Thyroid gland (tissue), 4 donors: ENCODE measurements at regions not wholly inside any gene's neighbourhood (a gene's known extent, or its start where the extent isn't known, plus 50 kb on each side); places are given as distances from the start of the nearest gene placed in this dataset.

Source experiments
- DNase-seq, 2 donors: peaks; one replicate each; pipeline ENCODE4 v3.0.0-alpha.2; 2019
- H3K27ac ChIP-seq, 3 donors: fragments of 200-600 bp; sonication (generic); 1 replicate in 2 of 3; 2 replicates in 1 of 3; pipeline ENCODE4 v1.5.1; 2016 to 2019; ENCODE audit warnings: mild to moderate bottlenecking in 1 of 3, moderate library complexity in 1 of 3
- H3K27me3 ChIP-seq: fragments of 200-600 bp; sonication (generic); one replicate; pipeline ENCODE4 v1.5.1; 2019
- H3K36me3 ChIP-seq, 2 donors: fragments of 200-600 bp; sonication (generic); one replicate each; pipeline ENCODE4 v1.5.1; 2016 to 2019
- H3K4me1 ChIP-seq, 2 donors: fragments of 200-600 bp; sonication (generic); one replicate each; pipeline ENCODE4 v1.5.1; 2017 to 2019
- H3K4me3 ChIP-seq, 3 donors: fragments of 200-600 bp; sonication (generic); replicated peaks in 1 of 3; 1 replicate in 2 of 3; 2 replicates in 1 of 3; pipeline ENCODE4 v1.5.1; 2016; ENCODE audit warnings: mild to moderate bottlenecking in 1 of 3
- H3K9me3 ChIP-seq: fragments of 200-600 bp; sonication (generic); one replicate; pipeline ENCODE4 v1.5.1; 2017
- POLR2A ChIP-seq, 2 donors: fragments of 450-650 bp; IDR thresholded peaks; one replicate each; pipeline ENCODE4 v1.6.1; 2017; ENCODE audit warnings: antibody characterized with exemption in 2 of 2, mild to moderate bottlenecking in 2 of 2, moderate library complexity in 1 of 2
- WGBS, 2 donors: methylation state at CpG; one replicate each; pipeline ENCODE4 v1.1.5; 2017; 5-methylcytosine and 5-hydroxymethylcytosine counted together
- intact Hi-C: fragments of 100-400 bp; cut with DNase I; formaldehyde crosslinking; loops from one replicate; pipeline ENCODE4 v1.15.1; 2023
- TF ChIP-seq, protein P1 (sequence below), 6 experiments: fragments of 200-600 bp in 3 of 6; fragments of 450-650 bp in 3 of 6; sonication (generic) in 3 of 6; IDR thresholded peaks; one replicate each; pipeline ENCODE4 v1.5.1; 2016 to 2019; ENCODE audit warnings: antibody characterized with exemption in 6 of 6, mild to moderate bottlenecking in 2 of 6, inconsistent platforms in 1 of 6, moderate library complexity in 1 of 6

DNA sequence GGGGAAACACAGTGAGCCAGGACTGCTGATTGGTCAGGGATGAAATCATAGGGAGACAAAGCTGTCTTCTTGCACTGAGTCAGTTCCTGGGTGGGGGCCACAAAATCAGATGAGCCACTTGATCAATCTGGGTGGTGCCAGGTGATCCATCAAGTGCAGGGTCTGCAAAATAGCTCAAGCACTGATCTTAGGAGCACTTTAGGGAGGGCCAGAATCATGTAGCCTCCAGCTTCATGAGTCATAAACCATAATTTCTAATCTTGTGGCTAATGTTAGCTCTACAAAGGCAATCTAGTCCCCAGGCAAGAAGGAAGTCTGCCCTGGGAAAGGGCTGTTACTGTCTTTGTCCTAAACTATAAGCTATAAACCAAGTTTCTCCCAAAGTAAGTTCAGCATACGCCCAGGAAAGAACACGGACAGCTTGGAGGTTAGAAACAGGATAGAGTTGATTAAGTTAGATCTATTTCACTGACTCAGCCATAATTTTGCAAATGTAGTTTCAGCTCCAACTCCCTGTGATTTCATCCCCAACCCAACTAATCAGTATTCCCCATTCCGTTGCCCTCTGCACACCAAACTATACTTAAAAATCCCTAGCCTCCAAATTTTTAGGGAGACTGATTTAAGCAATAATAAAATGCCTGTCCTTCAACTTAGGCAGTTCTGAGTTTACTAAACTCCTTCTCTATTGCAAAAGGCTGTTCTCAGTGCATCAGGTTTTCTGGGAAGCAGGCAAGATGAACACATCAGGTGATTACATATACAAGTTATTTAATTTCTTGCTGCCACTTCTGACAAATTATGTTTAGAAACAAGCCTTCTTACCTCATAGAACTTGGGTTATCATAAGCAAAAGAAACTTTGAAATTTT is 226.9 kb upstream of the SPOPL start:
- Histone ChIP-seq H3K36me3 (no peaks in the 10 kb centered on the region), H3K4me3 (no peak overlapping the region), H3K9me3 (no peaks in the 10 kb centered on the region), H3K27ac (no peak overlapping the region), H3K27me3 (no peaks in the 10 kb centered on the region), H3K4me1 (no peaks in the 10 kb centered on the region)
- 91 to 94% methylated on average over 3 of the region's 3 CpGs for WGBS, 2 donors
- no peak for DNase-seq
- TF ChIP-seq POLR2A (IDR thresholded peaks at IDR 0.05), result no peak
- TF ChIP-seq, protein P1, sequence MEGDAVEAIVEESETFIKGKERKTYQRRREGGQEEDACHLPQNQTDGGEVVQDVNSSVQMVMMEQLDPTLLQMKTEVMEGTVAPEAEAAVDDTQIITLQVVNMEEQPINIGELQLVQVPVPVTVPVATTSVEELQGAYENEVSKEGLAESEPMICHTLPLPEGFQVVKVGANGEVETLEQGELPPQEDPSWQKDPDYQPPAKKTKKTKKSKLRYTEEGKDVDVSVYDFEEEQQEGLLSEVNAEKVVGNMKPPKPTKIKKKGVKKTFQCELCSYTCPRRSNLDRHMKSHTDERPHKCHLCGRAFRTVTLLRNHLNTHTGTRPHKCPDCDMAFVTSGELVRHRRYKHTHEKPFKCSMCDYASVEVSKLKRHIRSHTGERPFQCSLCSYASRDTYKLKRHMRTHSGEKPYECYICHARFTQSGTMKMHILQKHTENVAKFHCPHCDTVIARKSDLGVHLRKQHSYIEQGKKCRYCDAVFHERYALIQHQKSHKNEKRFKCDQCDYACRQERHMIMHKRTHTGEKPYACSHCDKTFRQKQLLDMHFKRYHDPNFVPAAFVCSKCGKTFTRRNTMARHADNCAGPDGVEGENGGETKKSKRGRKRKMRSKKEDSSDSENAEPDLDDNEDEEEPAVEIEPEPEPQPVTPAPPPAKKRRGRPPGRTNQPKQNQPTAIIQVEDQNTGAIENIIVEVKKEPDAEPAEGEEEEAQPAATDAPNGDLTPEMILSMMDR (IDR thresholded peaks at IDR 0.05), result no peak
- intact Hi-C loops, result no loop called here

DNA sequence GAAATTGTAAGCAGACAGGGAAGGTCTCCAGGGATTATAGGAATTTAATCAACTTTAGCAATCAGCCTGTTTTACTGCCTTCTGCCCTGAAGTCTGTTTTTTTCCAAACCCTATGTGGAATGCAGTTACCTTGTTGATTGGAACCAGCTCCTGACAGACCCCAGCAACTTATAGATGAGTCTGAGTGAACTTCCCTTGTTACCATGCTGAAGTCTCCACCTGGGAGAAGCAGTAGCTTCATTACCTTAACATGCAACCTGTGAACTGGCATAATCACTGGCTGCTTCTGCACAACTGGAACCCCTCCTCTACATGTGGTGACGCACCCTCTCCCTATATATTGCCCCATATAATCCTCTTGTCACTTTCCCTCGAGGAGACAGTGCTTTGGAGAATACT is 226.3 kb upstream of the SPOPL start:
- no peak for DNase-seq
- TF ChIP-seq, protein P1 (IDR thresholded peaks at IDR 0.05), result no peak
- no peak for TF ChIP-seq POLR2A (IDR thresholded peaks at IDR 0.05)
- H3K4me3 ChIP-seq, result no peak overlapping the region
- no peaks in the 10 kb centered on the region for H3K27me3 ChIP-seq
- H3K27ac ChIP-seq, result no peak overlapping the region
- H3K9me3 ChIP-seq, result no peaks in the 10 kb centered on the region
- intact Hi-C loops, result no loop called here
- no peaks in the 10 kb centered on the region for H3K4me1 ChIP-seq
- no peaks in the 10 kb centered on the region for H3K36me3 ChIP-seq
- 69 to 76% methylated on average over 2 of the region's 2 CpGs for WGBS, 2 donors

GRCh38 chr2:138275881-138276280 is 225.7 kb upstream of the SPOPL start:
- 74 to 79% methylated on average over 4 of the region's 4 CpGs for WGBS, 2 donors
- no peak for TF ChIP-seq POLR2A (IDR thresholded peaks at IDR 0.05)
- TF ChIP-seq, protein P1 (IDR thresholded peaks at IDR 0.05), result no peak

DNA sequence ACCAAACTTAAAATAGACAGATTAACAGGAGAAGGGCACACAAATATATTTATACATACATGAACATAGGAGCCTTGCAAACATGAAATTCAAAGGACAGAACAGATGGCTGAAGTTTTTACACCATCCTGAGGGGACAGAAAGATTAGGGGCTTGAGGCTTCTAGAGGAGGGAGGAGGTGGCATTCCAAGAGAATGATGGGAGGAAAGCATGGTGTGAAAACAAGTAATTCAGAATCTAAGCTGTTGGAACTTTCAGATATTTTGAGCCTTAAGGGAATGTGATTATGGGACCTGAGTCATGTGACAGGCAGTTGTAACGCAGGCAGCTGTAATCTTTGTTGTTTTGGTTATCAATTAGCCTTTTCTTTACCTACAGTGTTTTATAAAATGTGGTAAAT is 225.2 kb upstream of the SPOPL start:
- no peak for DNase-seq
- intact Hi-C loops, result no loop called here
- Histone ChIP-seq H3K4me1 (no peaks in the 10 kb centered on the region), H3K9me3 (no peaks in the 10 kb centered on the region), H3K27ac (no peak overlapping the region), H3K4me3 (no peak overlapping the region), H3K36me3 (no peaks in the 10 kb centered on the region), H3K27me3 (no peaks in the 10 kb centered on the region)
- TF ChIP-seq POLR2A (IDR thresholded peaks at IDR 0.05), result no peak
- TF ChIP-seq, protein P1 (IDR thresholded peaks at IDR 0.05), result no peak
- WGBS, 2 donors, result 72 to 81% methylated on average over 1 of the region's 1 CpG

More at GRCh38 chr2:138275881-138276280, 225.7 kb upstream of the SPOPL start:
- Histone ChIP-seq H3K4me3 (no peak overlapping the region), H3K9me3 (no peaks in the 10 kb centered on the region), H3K36me3 (no peaks in the 10 kb centered on the region), H3K27me3 (no peaks in the 10 kb centered on the region), H3K4me1 (no peaks in the 10 kb centered on the region), H3K27ac (no peak overlapping the region)
- intact Hi-C loops, result no loop called here
- DNase-seq, result no peak

DNA sequence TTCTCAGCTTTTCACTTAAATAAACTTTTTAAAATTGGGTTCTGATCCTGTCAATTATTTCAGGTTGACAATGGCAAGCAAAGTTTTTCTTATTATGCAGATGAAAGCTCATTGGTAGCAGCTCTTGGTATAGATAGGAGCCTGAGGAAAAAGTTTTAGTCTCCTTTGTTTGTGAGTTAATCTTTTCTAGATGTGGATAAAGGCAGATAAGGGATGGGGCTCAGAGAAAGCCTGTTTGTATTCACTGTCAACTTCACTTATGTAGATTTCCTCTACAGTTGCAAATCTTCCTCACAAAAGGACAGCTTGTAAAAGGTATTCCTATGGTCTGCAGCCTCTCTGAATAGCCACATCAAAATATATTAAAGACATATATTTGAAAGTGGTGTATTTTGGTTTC is 224.5 kb upstream of the SPOPL start:
- H3K9me3 ChIP-seq, result no peaks in the 10 kb centered on the region
- intact Hi-C loops, result no loop called here
- no peak for DNase-seq
- H3K27ac ChIP-seq, result no peak overlapping the region
- H3K36me3 ChIP-seq, result no peaks in the 10 kb centered on the region
- TF ChIP-seq, protein P1 (IDR thresholded peaks at IDR 0.05), result no peak
- TF ChIP-seq POLR2A (IDR thresholded peaks at IDR 0.05), result no peak
- H3K27me3 ChIP-seq, result no peaks in the 10 kb centered on the region
- no peaks in the 10 kb centered on the region for H3K4me1 ChIP-seq
- no peak overlapping the region for H3K4me3 ChIP-seq
